Breast epithelium (tissue), 4 donors: ENCODE measurements at regions not wholly inside any gene's neighbourhood (a gene's known extent, or its start where the extent isn't known, plus 50 kb on each side); places are given as distances from the start of the nearest gene placed in this dataset.

Experiments used
- DNase-seq, 2 donors: peaks; one replicate each; pipeline ENCODE4 v3.0.0-alpha.2; 2019; ENCODE audit warnings: low spot score in 2 of 2
- H3K27ac ChIP-seq, 2 donors: fragments of 200-600 bp; sonication (generic) in 1 of 2; one replicate each; pipeline ENCODE4 v1.5.1; 2016 to 2019; ENCODE audit warnings: mild to moderate bottlenecking in 1 of 2
- H3K27me3 ChIP-seq, 2 donors: fragments of 200-600 bp; sonication (generic) in 1 of 2; one replicate each; pipeline versions ENCODE4 v1.5.1 to v1.6.0; 2017 to 2019; ENCODE audit warnings: control low read depth in 1 of 2, mild to moderate bottlenecking in 1 of 2
- H3K36me3 ChIP-seq: fragments of 200-600 bp; one replicate; pipeline ENCODE4 v1.5.1; 2019
- H3K4me1 ChIP-seq, 2 donors: fragments of 200-600 bp; sonication (generic); one replicate each; pipeline ENCODE4 v1.5.1; 2016 to 2019; ENCODE audit warnings: control low read depth in 1 of 2
- H3K4me3 ChIP-seq, 3 donors: fragments of 200-600 bp; sonication (generic); 1 replicate in 2 of 3; 2 replicates in 1 of 3; pipeline ENCODE4 v1.5.1; 2016 to 2019; ENCODE audit warnings: mild to moderate bottlenecking in 3 of 3, moderate library complexity in 2 of 3
- H3K9me3 ChIP-seq, 2 donors: fragments of 200-600 bp; sonication (generic) in 1 of 2; one replicate each; pipeline ENCODE4 v1.5.1; 2016 to 2019; ENCODE audit warnings: control low read depth in 1 of 2
- CTCF ChIP-seq, 3 donors: fragments of 450-650 bp; IDR thresholded peaks; one replicate each; pipeline ENCODE4 v1.5.1; 2016 to 2017; ENCODE audit warnings: antibody characterized with exemption in 3 of 3, mild to moderate bottlenecking in 3 of 3, moderate library complexity in 3 of 3
- POLR2A ChIP-seq: fragments of 450-650 bp; IDR thresholded peaks from one replicate; pipeline ENCODE4 v1.6.1; 2016; ENCODE audit warnings: antibody characterized with exemption, mild to moderate bottlenecking, moderate library complexity
- POLR2AphosphoS5 ChIP-seq, 3 donors: sonication (generic); formaldehyde crosslinking; IDR thresholded peaks; one replicate each; pipeline ENCODE4 v1.6.1; 2017; ENCODE audit warnings: antibody characterized with exemption in 3 of 3
- intact Hi-C: fragments of 100-400 bp; cut with DNase I; formaldehyde crosslinking; loops from one replicate; pipeline ENCODE4 v1.15.1; 2023; ENCODE audit warnings: low total_unique reads

GRCh38 chr10:34018129-34018528 lies 683.7 kb upstream of the NRP1 start:
- H3K4me1 ChIP-seq = no peaks in the 10 kb centered on the region
- intact Hi-C loops = no loop called here
- H3K4me3 ChIP-seq = no peak overlapping the region
- no peak overlapping the region for H3K27ac ChIP-seq
- H3K27me3 ChIP-seq = no peaks in the 10 kb centered on the region
- no peaks in the 10 kb centered on the region for H3K36me3 ChIP-seq
- no peak for TF ChIP-seq POLR2A
- no peak for TF ChIP-seq POLR2AphosphoS5 (IDR thresholded peaks at IDR 0.05)
- TF ChIP-seq CTCF (IDR thresholded peaks at IDR 0.05) = no peak
- DNase-seq = no peak
- H3K9me3 ChIP-seq = no peaks in the 10 kb centered on the region

GRCh38 chr10:34017281-34017680 lies 682.8 kb upstream of the NRP1 start:
- no peak overlapping the region for H3K4me3 ChIP-seq
- TF ChIP-seq POLR2A = no peak
- no peak for TF ChIP-seq CTCF (IDR thresholded peaks at IDR 0.05)
- no peak for TF ChIP-seq POLR2AphosphoS5 (IDR thresholded peaks at IDR 0.05)

GRCh38 chr10:34016576-34016975 lies 682.1 kb upstream of the NRP1 start:
- no peak for TF ChIP-seq POLR2AphosphoS5 (IDR thresholded peaks at IDR 0.05)
- TF ChIP-seq POLR2A = no peak
- no peak for TF ChIP-seq CTCF (IDR thresholded peaks at IDR 0.05)
- H3K9me3 ChIP-seq = no peaks in the 10 kb centered on the region
- no peak overlapping the region for H3K27ac ChIP-seq
- no peaks in the 10 kb centered on the region for H3K36me3 ChIP-seq
- no peaks in the 10 kb centered on the region for H3K4me1 ChIP-seq
- no peak overlapping the region for H3K4me3 ChIP-seq
- no peak for DNase-seq
- intact Hi-C loops = no loop called here
- no peaks in the 10 kb centered on the region for H3K27me3 ChIP-seq

More at GRCh38 chr10:34017281-34017680, 682.8 kb upstream of the NRP1 start:
- DNase-seq = no peak
- Histone ChIP-seq H3K4me1 (no peaks in the 10 kb centered on the region), H3K27me3 (no peaks in the 10 kb centered on the region), H3K36me3 (no peaks in the 10 kb centered on the region), H3K27ac (no peak overlapping the region), H3K9me3 (no peaks in the 10 kb centered on the region)
- intact Hi-C loops = no loop called here

- Histone ChIP-seq H3K27ac (no peak overlapping the region), H3K4me3 (no peak overlapping the region), H3K4me1 (no peaks in the 10 kb centered on the region), H3K9me3 (no peaks in the 10 kb centered on the region), H3K36me3 (no peaks in the 10 kb centered on the region), H3K27me3 (no peaks in the 10 kb centered on the region)
- no peak for TF ChIP-seq POLR2A
- no peak for TF ChIP-seq CTCF (IDR thresholded peaks at IDR 0.05)
- TF ChIP-seq POLR2AphosphoS5 (IDR thresholded peaks at IDR 0.05) = no peak
- no peak for DNase-seq
- intact Hi-C loops = no loop called here
Observed at GRCh38 chr10:34015700-34016099, 681.2 kb upstream of the NRP1 start.

- DNase-seq = no peak
- H3K4me1 ChIP-seq = no peaks in the 10 kb centered on the region
- H3K27ac ChIP-seq = no peak overlapping the region
- no peaks in the 10 kb centered on the region for H3K27me3 ChIP-seq
- no peaks in the 10 kb centered on the region for H3K9me3 ChIP-seq
- intact Hi-C loops = loop anchor here (5.0 kb wide), 1 partner anchor 361 kb away; no protein-coding TSS in a partner anchor
- TF ChIP-seq POLR2A = no peak
- no peak for TF ChIP-seq CTCF (IDR thresholded peaks at IDR 0.05)
- TF ChIP-seq POLR2AphosphoS5 (IDR thresholded peaks at IDR 0.05) = no peak
- no peaks in the 10 kb centered on the region for H3K36me3 ChIP-seq
- no peak overlapping the region for H3K4me3 ChIP-seq
Observed at GRCh38 chr10:34013235-34013634, 678.8 kb upstream of the NRP1 start.
